Peyer's patch (tissue), 4 donors: ENCODE measurements at regions not wholly inside any gene's neighbourhood (a gene's known extent, or its start where the extent isn't known, plus 50 kb on each side); places are given as distances from the start of the nearest gene placed in this dataset.
"Not testable (repeated sequence)": the region's sequence is repeated elsewhere in the genome, so short reads cannot be mapped to it uniquely, and the experiment has no call there.

Experiments used
- DNase-seq, 3 donors: peaks; one replicate each; pipeline ENCODE4 v3.0.0-alpha.2; 2017 to 2019
- H3K27ac ChIP-seq, 4 donors: fragments of 200-600 bp; sonication (generic); one replicate each; pipeline ENCODE4 v1.5.1; 2016 to 2019
- H3K27me3 ChIP-seq, 2 donors: fragments of 200-600 bp; sonication (generic); one replicate each; pipeline ENCODE4 v1.5.1; 2019
- H3K36me3 ChIP-seq, 3 donors: fragments of 200-600 bp; sonication (generic); one replicate each; pipeline ENCODE4 v1.5.1; 2016 to 2019
- H3K4me1 ChIP-seq, 4 donors: fragments of 200-600 bp; sonication (generic); one replicate each; pipeline ENCODE4 v1.5.1; 2016 to 2019
- H3K4me3 ChIP-seq, 4 donors: fragments of 200-600 bp; sonication (generic); 1 replicate in 3 of 4; 2 replicates in 1 of 4; pipeline ENCODE4 v1.5.1; 2016 to 2019; ENCODE audit warnings: mild to moderate bottlenecking in 1 of 4
- H3K9me3 ChIP-seq, 4 donors: fragments of 200-600 bp; sonication (generic); one replicate each; pipeline ENCODE4 v1.5.1; 2016 to 2019; ENCODE audit warnings: mild to moderate bottlenecking in 1 of 4
- POLR2A ChIP-seq, 2 donors: fragments of 450-650 bp; IDR thresholded peaks; one replicate each; pipeline ENCODE4 v1.5.1; 2017; ENCODE audit warnings: antibody characterized with exemption in 2 of 2, mild to moderate bottlenecking in 2 of 2, moderate library complexity in 2 of 2
- TF ChIP-seq, protein P1 (sequence below), 6 experiments: fragments of 450-650 bp in 4 of 6; fragments of 200-600 bp in 2 of 6; sonication (generic) in 1 of 6; IDR thresholded peaks; one replicate each; pipeline ENCODE4 v1.5.1; 2017 to 2019; ENCODE audit warnings: antibody characterized with exemption in 6 of 6, mild to moderate bottlenecking in 3 of 6, moderate library complexity in 1 of 6

DNA sequence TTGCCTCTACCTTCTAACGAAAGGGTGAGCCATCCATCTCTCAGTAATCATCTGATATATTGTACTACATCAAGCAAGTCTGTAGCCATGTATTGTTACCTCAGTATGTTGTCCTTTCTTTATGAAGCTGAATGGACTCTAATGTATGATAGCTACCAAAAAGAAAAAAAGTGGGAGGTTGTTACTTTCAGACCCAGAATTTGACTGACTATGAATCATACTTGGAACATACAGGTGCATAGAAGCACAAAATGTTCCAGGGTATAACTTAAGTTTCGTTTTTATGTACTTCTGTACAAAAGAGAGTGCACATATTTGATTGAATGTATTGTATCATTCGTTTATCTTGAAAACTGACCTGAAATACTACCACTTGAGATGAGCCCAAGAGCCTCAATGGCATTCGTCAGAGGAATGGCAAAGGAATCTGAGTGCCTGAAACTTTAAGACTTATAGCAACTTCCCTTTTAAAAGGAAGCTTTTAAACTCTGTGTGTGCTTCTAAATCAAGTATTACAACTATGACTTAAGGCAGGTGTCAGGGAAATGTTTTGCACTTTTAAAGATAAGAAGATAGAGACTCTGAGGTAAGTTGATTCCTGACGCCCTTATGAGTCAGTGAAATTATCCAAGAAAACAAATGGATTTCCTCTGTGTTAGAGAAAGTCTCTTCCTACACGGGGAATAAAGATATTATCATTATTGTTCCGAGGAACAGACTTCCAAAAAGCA, 951.5 kb downstream of the GALC start:
- DNase-seq, result no peak
- H3K9me3 ChIP-seq, result no peaks in the 10 kb centered on the region
- no peak for TF ChIP-seq POLR2A (IDR thresholded peaks at IDR 0.05)
- TF ChIP-seq, protein P1, sequence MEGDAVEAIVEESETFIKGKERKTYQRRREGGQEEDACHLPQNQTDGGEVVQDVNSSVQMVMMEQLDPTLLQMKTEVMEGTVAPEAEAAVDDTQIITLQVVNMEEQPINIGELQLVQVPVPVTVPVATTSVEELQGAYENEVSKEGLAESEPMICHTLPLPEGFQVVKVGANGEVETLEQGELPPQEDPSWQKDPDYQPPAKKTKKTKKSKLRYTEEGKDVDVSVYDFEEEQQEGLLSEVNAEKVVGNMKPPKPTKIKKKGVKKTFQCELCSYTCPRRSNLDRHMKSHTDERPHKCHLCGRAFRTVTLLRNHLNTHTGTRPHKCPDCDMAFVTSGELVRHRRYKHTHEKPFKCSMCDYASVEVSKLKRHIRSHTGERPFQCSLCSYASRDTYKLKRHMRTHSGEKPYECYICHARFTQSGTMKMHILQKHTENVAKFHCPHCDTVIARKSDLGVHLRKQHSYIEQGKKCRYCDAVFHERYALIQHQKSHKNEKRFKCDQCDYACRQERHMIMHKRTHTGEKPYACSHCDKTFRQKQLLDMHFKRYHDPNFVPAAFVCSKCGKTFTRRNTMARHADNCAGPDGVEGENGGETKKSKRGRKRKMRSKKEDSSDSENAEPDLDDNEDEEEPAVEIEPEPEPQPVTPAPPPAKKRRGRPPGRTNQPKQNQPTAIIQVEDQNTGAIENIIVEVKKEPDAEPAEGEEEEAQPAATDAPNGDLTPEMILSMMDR (IDR thresholded peaks at IDR 0.05), result no peak
- H3K4me1 ChIP-seq, result no peaks in the 10 kb centered on the region
- no peak overlapping the region for H3K27ac ChIP-seq
- no peaks in the 10 kb centered on the region for H3K36me3 ChIP-seq
- H3K27me3 ChIP-seq, result no peaks in the 10 kb centered on the region
- H3K4me3 ChIP-seq, result no peak overlapping the region

- H3K4me1 ChIP-seq, result no peaks in the 10 kb centered on the region
- H3K27ac ChIP-seq, result no peak overlapping the region
- no peaks in the 10 kb centered on the region for H3K9me3 ChIP-seq
- TF ChIP-seq, protein P1 (IDR thresholded peaks at IDR 0.05), result no peak
- TF ChIP-seq POLR2A (IDR thresholded peaks at IDR 0.05), result no peak
- H3K4me3 ChIP-seq, result no peak overlapping the region
- no peak for DNase-seq
- no peaks in the 10 kb centered on the region for H3K27me3 ChIP-seq
- no peaks in the 10 kb centered on the region for H3K36me3 ChIP-seq
These were observed 958.3 kb downstream of the GALC start for GRCh38 chr14:87034680-87035079.

- Histone ChIP-seq H3K27me3 (no peaks in the 10 kb centered on the region), H3K27ac (no peak overlapping the region), H3K4me3 (no peak overlapping the region), H3K4me1 (no peaks in the 10 kb centered on the region), H3K9me3 (no peaks in the 10 kb centered on the region), H3K36me3 (no peaks in the 10 kb centered on the region)
- DNase-seq, result no peak
- TF ChIP-seq POLR2A (IDR thresholded peaks at IDR 0.05), result no peak
- TF ChIP-seq, protein P1 (IDR thresholded peaks at IDR 0.05), result no peak
These were observed 962.8 kb downstream of the GALC start for GRCh38 chr14:87030197-87030596.

DNA sequence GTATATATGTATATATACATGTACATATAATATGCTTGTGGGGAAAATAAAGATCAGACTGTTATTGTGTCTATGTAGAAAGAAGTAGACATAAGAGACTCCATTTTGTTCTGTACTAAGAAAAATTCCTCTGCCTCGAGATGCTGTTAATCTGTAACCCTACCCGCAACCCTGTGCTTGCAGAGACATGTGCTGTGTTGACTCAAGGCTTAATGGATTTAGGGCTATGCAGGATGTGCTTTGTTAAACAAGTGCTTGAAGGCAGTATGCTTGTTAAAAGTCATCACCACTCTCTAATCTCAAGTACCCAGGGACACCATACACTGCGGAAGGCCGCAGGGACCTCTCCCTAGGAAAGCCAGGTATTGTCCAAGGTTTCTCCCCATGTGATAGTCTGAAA, 972.9 kb downstream of the GALC start:
- not testable (repeated sequence) for H3K36me3 ChIP-seq, DNase-seq, H3K27ac ChIP-seq, H3K4me1 ChIP-seq, H3K27me3 ChIP-seq, H3K9me3 ChIP-seq, H3K4me3 ChIP-seq

GRCh38 chr14:87018294-87018693, 974.7 kb downstream of the GALC start:
- DNase-seq, result no peak
- no peaks in the 10 kb centered on the region for H3K36me3 ChIP-seq
- H3K4me1 ChIP-seq, result no peaks in the 10 kb centered on the region
- no peak overlapping the region for H3K4me3 ChIP-seq
- H3K27me3 ChIP-seq, result no peaks in the 10 kb centered on the region
- no peak overlapping the region for H3K27ac ChIP-seq
- no peak for TF ChIP-seq POLR2A (IDR thresholded peaks at IDR 0.05)
- TF ChIP-seq, protein P1 (IDR thresholded peaks at IDR 0.05), result no peak
- no peaks in the 10 kb centered on the region for H3K9me3 ChIP-seq

- no peaks in the 10 kb centered on the region for H3K4me1 ChIP-seq
- H3K27me3 ChIP-seq, result no peaks in the 10 kb centered on the region
- no peaks in the 10 kb centered on the region for H3K9me3 ChIP-seq
- no peaks in the 10 kb centered on the region for H3K36me3 ChIP-seq
- H3K4me3 ChIP-seq, result no peak overlapping the region
- no peak for DNase-seq
- no peak for TF ChIP-seq POLR2A (IDR thresholded peaks at IDR 0.05)
- TF ChIP-seq, protein P1 (IDR thresholded peaks at IDR 0.05), result no peak
- no peak overlapping the region for H3K27ac ChIP-seq
These were observed 975.6 kb downstream of the GALC start for GRCh38 chr14:87017335-87017734.
